Heart left ventricle (tissue), 13 donors: ENCODE measurements at regions not wholly inside any gene's neighbourhood (a gene's known extent, or its start where the extent isn't known, plus 50 kb on each side); places are given as distances from the start of the nearest gene placed in this dataset.
"Not testable (repeated sequence)": the region's sequence is repeated elsewhere in the genome, so short reads cannot be mapped to it uniquely, and the experiment has no call there.

ENCODE experiments used
- POLR2A ChIP-seq, 2 donors: fragments of 450-650 bp; IDR thresholded peaks; one replicate each; pipeline ENCODE4 v1.6.1; 2017; ENCODE audit warnings: antibody characterized with exemption in 2 of 2, mild to moderate bottlenecking in 2 of 2, moderate library complexity in 2 of 2
- TF ChIP-seq, protein P1 (sequence below), 12 donors: fragments of 200-600 bp; sonication (generic) in 4 of 12; IDR thresholded peaks; one replicate each; pipeline versions ENCODE4 v1.5.0 to v1.8.0; 2018 to 2022; ENCODE audit warnings: antibody characterized with exemption in 12 of 12, mild to moderate bottlenecking in 5 of 12
- donor health status: ischemic (EF 13 %, LVEDD 7.1; RV severe dilation, severe dysfunction).
- donor health status: DM: no; HTN: yes; CAD: no.
- donor health status: DM: no; HTN: no; CAD: no.
- donor health status: ischemic (EF 25% LVEDD 6.9; RV normal size, moderate dysfunction).
- donor health status: ischemic (EF 25% LVEDD 5.7; RV mildly dilated, moderate dysfunction).
- donor health status: ischemic (EF 35%, LVEDD 5.7; RV mildly dilated, moderate dysfunction).
- donor health status: nonischemic (EF 11% LVEDD 7.7; RV severe dilation, severe dysfunction).
- donor health status: DM: yes; HTN: yes; CAD: no.
- donor health status: PGD.
- donor health status: ischemic (EF 29% LVEDD 5.4; RV normal size, mild dysfunction).
- donor health status: nonischemic (EF 23%, LVEDD 6.1; RV moderate dilation, normal function).

DNA sequence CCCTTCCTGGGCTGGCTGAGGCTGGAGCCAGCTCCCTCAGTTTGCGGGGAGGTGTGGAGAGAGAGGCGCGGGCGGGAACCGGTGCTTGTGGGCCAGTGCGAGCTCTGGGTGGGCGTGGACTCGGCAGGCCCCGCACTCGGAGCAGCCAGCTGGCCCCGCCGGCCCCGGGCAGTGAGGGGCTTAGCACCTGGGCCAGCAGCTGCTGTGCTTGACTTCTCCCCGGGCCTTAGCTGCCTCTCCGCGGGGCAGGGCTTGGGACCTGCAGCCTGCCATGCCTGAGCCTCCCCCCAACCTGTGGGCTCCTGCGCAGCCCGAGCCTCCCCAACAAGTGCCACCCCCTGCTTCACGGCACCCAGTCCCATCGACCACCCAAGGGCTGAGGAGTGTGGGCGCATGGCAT, 81.6 kb upstream of the CCNG1 start:
- TF ChIP-seq, protein P1, sequence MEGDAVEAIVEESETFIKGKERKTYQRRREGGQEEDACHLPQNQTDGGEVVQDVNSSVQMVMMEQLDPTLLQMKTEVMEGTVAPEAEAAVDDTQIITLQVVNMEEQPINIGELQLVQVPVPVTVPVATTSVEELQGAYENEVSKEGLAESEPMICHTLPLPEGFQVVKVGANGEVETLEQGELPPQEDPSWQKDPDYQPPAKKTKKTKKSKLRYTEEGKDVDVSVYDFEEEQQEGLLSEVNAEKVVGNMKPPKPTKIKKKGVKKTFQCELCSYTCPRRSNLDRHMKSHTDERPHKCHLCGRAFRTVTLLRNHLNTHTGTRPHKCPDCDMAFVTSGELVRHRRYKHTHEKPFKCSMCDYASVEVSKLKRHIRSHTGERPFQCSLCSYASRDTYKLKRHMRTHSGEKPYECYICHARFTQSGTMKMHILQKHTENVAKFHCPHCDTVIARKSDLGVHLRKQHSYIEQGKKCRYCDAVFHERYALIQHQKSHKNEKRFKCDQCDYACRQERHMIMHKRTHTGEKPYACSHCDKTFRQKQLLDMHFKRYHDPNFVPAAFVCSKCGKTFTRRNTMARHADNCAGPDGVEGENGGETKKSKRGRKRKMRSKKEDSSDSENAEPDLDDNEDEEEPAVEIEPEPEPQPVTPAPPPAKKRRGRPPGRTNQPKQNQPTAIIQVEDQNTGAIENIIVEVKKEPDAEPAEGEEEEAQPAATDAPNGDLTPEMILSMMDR (IDR thresholded peaks at IDR 0.05) = not testable (repeated sequence)
- not testable (repeated sequence) for TF ChIP-seq POLR2A (IDR thresholded peaks at IDR 0.05)
